ENCODE measurements at regions not wholly inside any gene's neighbourhood (a gene's known extent, or its start where the extent isn't known, plus 50 kb on each side); places are given as distances from the start of the nearest gene placed in this dataset.

GRCh38 chr10:124263726-124264125 is 155.0 kb downstream of the OAT start:
- no peak for DNase-seq (ENCODE audit: low read depth, low spot score)
- H3K27me3 ChIP-seq (replicated peaks in 1 of 2; ENCODE audit: control insufficient read depth in 2 of 2, insufficient read depth in 2 of 2, low read length in 1 of 2): no peaks in the 10 kb centered on the region
- H3K9ac ChIP-seq (ENCODE audit: control insufficient read depth, insufficient read depth, low read length): no peak overlapping the region
- ChIA-PET SMC1A (ENCODE audit: uncharacterized antibody, unreplicated experiment) (interaction anchor here (1.2 kb wide), 1 partner anchor 12 kb away, joined by 4 read pairs; no protein-coding TSS in a partner anchor), CTCF (interaction anchor here (0.6 to 0.8 kb wide), 2 partner anchors 9 to 89 kb away, joined by 3 read pairs; no protein-coding TSS in a partner anchor), RAD21 (ENCODE audit: unreplicated experiment) (no interaction called here), POLR2A (no interaction called here)
- no peak for ATAC-seq
- H3K36me3 ChIP-seq (ENCODE audit: control insufficient read depth in 2 of 2, insufficient read depth in 2 of 2, low read length in 1 of 2): no peaks in the 10 kb centered on the region
- H3K4me2 ChIP-seq (ENCODE audit: control insufficient read depth, insufficient read depth): no peak overlapping the region
- no peak overlapping the region for H3K4me3 ChIP-seq
- TF ChIP-seq IRF4 (IDR thresholded peaks at IDR 0.05; ENCODE audit: low read depth, low read length): no peak
- no peak for TF ChIP-seq CHD1 (IDR thresholded peaks at IDR 0.05; ENCODE audit: low read depth, low read length)
- no peak for TF ChIP-seq FOS (IDR thresholded peaks at IDR 0.05; ENCODE audit: borderline replicate concordance, extremely low read depth, insufficient read length)
- no peak for TF ChIP-seq SMAD5 (IDR thresholded peaks at IDR 0.05; ENCODE audit: low read depth)
- TF ChIP-seq FOXK2 (IDR thresholded peaks at IDR 0.05): no peak
- H3K27ac ChIP-seq (ENCODE audit: control insufficient read depth, insufficient read depth): no peak overlapping the region
- FAIRE-seq: no peak
- H3K79me2 ChIP-seq (ENCODE audit: control insufficient read depth, insufficient read depth, low read length): no peaks in the 10 kb centered on the region
- WGBS (ENCODE audit: insufficient coverage, insufficient replicate concordance, low lambda C conversion rate, missing lambda C conversion rate): 18% methylated on average over 5 of the region's 5 CpGs
- no peak overlapping the region for H2AFZ ChIP-seq (ENCODE audit: control insufficient read depth, low read depth, low read length)
- BruUV-seq (replicated peaks): no TSS peak
- H3K9me3 ChIP-seq (replicated peaks; ENCODE audit: control insufficient read depth, insufficient read depth, low read length): peaks cover 6% of the 10 kb centered on the region; the same call in 2 of the 3 replicates
- no peaks in the 10 kb centered on the region for H4K20me1 ChIP-seq (ENCODE audit: control insufficient read depth, insufficient read depth)
- intact Hi-C loops (cut with micrococcal nuclease; ENCODE audit: unreplicated experiment) (no loop called here), in situ Hi-C loops (cut with MboI) (no loop called here)
- H3K4me1 ChIP-seq (ENCODE audit: control insufficient read depth, insufficient read depth, low read length): no peaks in the 10 kb centered on the region

- DNase-seq (ENCODE audit: low read depth, low spot score): no peak
- no peak for TF ChIP-seq KAT2A (conservative IDR thresholded peaks at IDR 0.05; ENCODE audit: control insufficient read depth, low read depth, low read length)
- TF ChIP-seq RFX5 (IDR thresholded peaks at IDR 0.05; ENCODE audit: low read depth, low read length): no peak
- no peak for TF ChIP-seq NR2C2 (IDR thresholded peaks at IDR 0.05; ENCODE audit: borderline replicate concordance, control insufficient read depth, insufficient read length, low read depth)
- ATAC-seq: no peak
- peaks cover 8% of the 10 kb centered on the region; the same call in 2 of the 3 replicates for H3K9me3 ChIP-seq (replicated peaks; ENCODE audit: control insufficient read depth, insufficient read depth, low read length)
- no peak overlapping the region for H3K4me3 ChIP-seq
- SMC1A ChIA-PET (ENCODE audit: uncharacterized antibody, unreplicated experiment): interaction anchor here (0.6 to 1.2 kb wide), 2 partner anchors 12 to 13 kb away, joined by 3 to 4 read pairs; no protein-coding TSS in a partner anchor
- POLR2A ChIA-PET: no interaction called here
- H3K79me2 ChIP-seq (ENCODE audit: control insufficient read depth, insufficient read depth, low read length): no peaks in the 10 kb centered on the region
- intact Hi-C loops (cut with micrococcal nuclease; ENCODE audit: unreplicated experiment) (no loop called here), in situ Hi-C loops (cut with MboI) (no loop called here)
- CTCF ChIA-PET: no interaction called here
- RAD21 ChIA-PET (ENCODE audit: unreplicated experiment): interaction anchor here (1.4 kb wide), 1 partner anchor 126 kb away, joined by 3 read pairs; no protein-coding TSS in a partner anchor
- no peak overlapping the region for H3K9ac ChIP-seq (ENCODE audit: control insufficient read depth, insufficient read depth, low read length)
- no peak overlapping the region for H2AFZ ChIP-seq (ENCODE audit: control insufficient read depth, low read depth, low read length)
- no peak for FAIRE-seq
- H3K4me2 ChIP-seq (ENCODE audit: control insufficient read depth, insufficient read depth): no peak overlapping the region
- no peaks in the 10 kb centered on the region for H4K20me1 ChIP-seq (ENCODE audit: control insufficient read depth, insufficient read depth)
- H3K36me3 ChIP-seq (ENCODE audit: control insufficient read depth in 2 of 2, insufficient read depth in 2 of 2, low read length in 1 of 2): no peaks in the 10 kb centered on the region
- no peak overlapping the region for H3K27ac ChIP-seq (ENCODE audit: control insufficient read depth, insufficient read depth)
- no TSS peak for BruUV-seq (replicated peaks)
- H3K27me3 ChIP-seq (replicated peaks in 1 of 2; ENCODE audit: control insufficient read depth in 2 of 2, insufficient read depth in 2 of 2, low read length in 1 of 2): no peaks in the 10 kb centered on the region
- 52% methylated on average over 7 of the region's 7 CpGs for WGBS (ENCODE audit: insufficient coverage, insufficient replicate concordance, low lambda C conversion rate, missing lambda C conversion rate)
- no peaks in the 10 kb centered on the region for H3K4me1 ChIP-seq (ENCODE audit: control insufficient read depth, insufficient read depth, low read length)
Measured at GRCh38 chr10:124262971-124263370, 155.8 kb downstream of the OAT start.

Measured in GM12878 (cell line).